LNCaP clone FGC (cell line): ENCODE measurements at regions not wholly inside any gene's neighbourhood (a gene's known extent, or its start where the extent isn't known, plus 50 kb on each side); places are given as distances from the start of the nearest gene placed in this dataset.

Experiments used
- DNase-seq: peaks from one replicate; pipeline ENCODE4 v3.0.0-alpha.2; 2011; ENCODE audit warnings: low read depth
- H3K4me3 ChIP-seq: 2 replicates; pipeline ENCODE4 v1.5.1; 2011; ENCODE audit warnings: mild to moderate bottlenecking, low read depth, low read length, control low read depth
- TF ChIP-seq, protein P1 (sequence below): IDR thresholded peaks from 2 replicates; pipeline ENCODE4 v1.5.1; 2012; ENCODE audit warnings: mild to moderate bottlenecking; ENCODE audit not compliant: control insufficient read depth, insufficient read depth; ENCODE audit errors: extremely low read depth

DNA sequence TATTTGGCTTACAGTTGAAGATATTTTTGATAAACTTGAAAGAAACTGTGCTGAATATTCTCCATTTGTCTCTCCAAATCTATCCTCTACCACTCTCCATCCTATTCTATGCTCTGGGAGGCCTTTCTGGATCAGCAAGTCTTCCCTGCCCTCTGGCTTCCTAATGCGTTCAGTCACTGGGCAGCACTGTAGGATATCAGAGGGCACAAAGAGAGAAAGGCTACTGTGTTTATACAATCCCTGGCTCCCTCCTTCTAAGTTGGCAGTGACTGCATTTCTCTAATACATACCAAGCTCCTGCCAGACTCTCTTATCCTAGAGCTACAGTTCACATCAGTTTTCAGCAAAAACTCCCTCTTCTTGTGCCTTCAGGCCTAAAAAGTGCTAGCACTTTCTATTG is 102.1 kb upstream of the FHIT start:
- no peak overlapping the region for H3K4me3 ChIP-seq
- TF ChIP-seq, protein P1, sequence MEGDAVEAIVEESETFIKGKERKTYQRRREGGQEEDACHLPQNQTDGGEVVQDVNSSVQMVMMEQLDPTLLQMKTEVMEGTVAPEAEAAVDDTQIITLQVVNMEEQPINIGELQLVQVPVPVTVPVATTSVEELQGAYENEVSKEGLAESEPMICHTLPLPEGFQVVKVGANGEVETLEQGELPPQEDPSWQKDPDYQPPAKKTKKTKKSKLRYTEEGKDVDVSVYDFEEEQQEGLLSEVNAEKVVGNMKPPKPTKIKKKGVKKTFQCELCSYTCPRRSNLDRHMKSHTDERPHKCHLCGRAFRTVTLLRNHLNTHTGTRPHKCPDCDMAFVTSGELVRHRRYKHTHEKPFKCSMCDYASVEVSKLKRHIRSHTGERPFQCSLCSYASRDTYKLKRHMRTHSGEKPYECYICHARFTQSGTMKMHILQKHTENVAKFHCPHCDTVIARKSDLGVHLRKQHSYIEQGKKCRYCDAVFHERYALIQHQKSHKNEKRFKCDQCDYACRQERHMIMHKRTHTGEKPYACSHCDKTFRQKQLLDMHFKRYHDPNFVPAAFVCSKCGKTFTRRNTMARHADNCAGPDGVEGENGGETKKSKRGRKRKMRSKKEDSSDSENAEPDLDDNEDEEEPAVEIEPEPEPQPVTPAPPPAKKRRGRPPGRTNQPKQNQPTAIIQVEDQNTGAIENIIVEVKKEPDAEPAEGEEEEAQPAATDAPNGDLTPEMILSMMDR: no peak
- no peak for DNase-seq

DNA sequence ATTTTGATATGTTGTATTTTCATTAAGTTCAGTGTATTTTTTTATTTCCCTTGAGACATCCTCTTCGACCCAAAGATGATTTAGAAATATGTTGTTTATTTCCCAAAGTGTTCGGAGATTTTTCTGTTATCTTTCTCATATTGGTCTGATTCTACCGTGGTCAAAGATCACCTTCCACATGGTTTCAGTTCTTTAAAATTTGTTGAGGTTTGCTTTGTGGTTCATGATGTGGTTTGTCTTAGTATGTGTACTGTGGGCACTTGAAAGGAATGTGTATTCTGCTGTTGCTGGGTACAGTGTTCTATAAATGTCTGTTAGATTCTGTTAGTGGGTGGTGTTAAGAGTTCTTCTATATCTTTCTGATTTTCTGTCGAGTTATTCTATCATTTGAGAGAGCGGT is 103.4 kb upstream of the FHIT start:
- no peak overlapping the region for H3K4me3 ChIP-seq
- no peak for DNase-seq
- TF ChIP-seq, protein P1: no peak

DNA sequence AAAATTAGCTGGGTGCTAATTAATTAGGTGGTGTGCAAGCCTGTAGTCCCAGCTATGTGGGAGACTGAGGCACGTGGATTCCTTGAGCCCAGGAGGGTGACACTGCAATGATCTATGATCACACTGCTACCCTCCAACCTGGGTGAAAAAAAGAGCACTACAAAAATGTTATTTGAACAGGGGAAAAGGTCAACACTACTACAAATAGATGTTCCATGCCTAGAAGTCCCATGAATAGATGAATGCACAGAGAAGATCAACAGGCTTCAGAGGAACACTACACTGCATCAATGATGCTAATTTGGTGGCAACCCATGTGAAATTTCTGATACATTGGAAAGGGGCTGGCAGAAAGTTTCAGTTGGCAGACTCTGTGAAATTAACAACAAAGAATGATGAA is 105.4 kb upstream of the FHIT start:
- TF ChIP-seq, protein P1: no peak
- H3K4me3 ChIP-seq: no peak overlapping the region
- DNase-seq: no peak

DNA sequence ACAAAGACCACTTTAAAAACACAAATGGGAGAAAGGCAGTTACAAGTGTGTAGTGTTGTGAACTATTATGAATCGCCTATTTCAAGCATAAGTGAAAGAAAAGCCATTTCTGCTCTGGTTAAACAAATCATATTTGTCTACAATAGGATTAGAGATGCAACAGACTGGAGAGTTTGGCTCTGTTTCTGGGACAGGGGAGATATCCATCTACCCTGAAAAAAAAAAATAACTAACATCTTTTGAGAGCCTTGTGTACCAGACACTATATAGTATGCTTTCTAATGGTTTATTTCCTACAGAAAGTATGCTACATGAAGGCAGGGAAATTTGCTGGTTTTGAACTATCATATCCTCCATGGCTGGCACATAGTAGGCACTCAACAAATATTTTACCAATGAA is 106.7 kb upstream of the FHIT start:
- TF ChIP-seq, protein P1: no peak
- no peak for DNase-seq
- no peak overlapping the region for H3K4me3 ChIP-seq

DNA sequence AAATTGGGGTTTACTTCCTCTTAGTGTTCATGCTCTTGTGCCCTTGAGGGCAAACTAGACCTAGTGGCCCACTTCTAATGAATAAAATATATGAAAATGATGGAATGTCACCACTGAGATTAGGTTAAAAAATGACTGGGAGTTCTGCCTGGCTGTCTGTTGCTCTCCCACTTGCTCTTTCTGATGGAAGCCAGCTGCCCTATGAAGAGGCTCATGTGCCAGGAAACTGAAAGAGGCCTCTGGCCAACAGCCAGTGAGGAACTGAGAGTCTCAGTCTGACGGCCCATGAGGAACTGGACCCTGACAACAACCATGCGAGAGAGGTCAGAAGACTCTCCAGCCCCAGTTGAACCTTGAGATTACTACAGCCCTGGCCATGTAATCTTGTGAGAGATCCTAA is 107.1 kb upstream of the FHIT start:
- TF ChIP-seq, protein P1: no peak
- no peak for DNase-seq

DNA sequence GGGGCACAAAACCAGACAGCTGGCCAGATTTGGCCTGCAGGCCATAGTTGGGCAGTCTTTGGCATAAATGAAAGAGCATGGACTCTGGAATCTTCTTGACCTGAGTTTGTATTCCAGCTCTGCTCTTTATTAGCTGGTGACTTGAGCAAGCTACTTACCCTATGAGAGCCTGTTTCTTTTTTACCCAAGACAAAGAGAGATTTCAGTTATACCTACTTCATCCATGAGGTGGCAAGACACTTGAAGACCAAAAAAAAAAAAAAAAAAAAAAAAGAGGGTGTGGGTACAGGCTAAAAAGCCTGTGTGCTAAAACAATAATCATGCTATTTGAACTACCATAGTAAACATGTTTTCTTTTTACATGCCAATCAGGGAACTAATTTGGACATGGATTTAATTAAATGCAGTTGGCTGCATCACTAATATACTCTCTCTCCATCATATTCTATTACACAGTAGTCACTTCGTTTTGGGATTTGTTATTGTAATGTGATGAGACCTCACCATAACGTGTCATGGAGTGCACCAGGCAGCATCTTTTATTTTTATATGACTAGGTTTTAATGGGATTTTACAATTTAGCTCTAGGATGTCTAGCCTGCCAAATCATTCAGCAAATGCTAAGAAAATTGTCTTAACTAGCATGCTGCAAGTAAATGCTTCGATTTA is 109.2 kb upstream of the FHIT start:
- DNase-seq: no peak
- TF ChIP-seq, protein P1: no peak
- H3K4me3 ChIP-seq: no peak overlapping the region

More for the DNA sequence above, 107.1 kb upstream of the FHIT start:
- no peak overlapping the region for H3K4me3 ChIP-seq

DNA sequence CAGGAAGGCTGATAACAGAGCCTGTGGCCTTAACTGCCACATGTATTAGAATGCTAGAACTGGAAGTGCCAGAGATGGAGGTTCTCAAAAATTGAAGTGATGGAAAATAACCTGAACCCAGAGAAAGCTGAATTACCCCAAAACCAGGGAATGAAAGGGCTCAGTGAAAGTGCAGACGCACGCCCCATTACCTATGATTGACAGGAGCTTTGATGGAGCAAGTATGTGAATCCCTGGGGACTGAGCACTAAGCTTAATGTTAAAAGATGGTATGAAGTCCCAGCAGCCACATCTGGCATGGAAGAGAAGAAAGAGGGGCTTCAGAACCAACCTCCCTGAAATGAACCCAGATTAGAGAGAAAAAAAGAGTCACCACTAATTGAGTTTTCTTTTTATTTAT is 118.4 kb upstream of the FHIT start:
- TF ChIP-seq, protein P1: no peak
- no peak overlapping the region for H3K4me3 ChIP-seq
- no peak for DNase-seq
